ENCODE measurements at regions not wholly inside any gene's neighbourhood (a gene's known extent, or its start where the extent isn't known, plus 50 kb on each side); places are given as distances from the start of the nearest gene placed in this dataset.

DNA sequence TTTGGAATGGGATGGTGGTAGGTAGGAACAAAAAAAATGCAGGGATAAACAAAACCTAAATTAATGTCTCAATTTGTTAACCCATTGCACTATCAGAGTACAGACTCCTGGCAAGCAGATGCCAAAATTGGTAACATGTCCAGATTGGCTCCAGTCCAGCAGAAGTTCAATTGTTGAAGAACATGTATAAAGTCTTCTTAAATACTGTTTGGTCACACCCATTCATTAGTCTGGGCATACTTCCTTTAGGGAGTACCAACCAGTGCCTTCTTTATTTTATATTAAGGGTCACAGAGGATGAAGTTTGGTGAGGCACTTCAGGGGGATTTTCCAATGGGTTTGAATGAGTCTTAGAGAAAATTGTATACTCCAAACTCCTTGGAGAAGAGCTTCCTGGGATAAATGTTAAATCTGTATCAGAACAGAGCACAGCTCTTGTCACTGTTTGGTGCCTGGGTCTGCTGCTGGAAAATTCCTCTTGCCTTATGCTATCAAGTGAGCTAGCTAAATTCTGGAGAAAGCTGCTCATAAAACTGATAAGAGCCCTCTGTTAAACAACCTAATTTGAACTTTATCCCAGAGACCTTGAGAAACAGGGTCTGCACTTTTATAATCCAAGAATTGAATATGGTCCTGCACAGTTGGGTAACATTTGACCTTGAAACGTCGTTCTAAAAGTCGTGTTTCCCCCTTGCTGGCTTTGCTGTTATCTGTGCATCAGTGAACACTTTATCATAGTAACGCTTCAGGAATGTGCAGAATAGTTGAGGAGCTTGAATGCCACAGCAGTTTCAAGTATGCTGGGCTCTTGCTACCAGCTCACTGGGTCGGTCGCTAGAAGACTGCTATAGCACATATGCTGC, 334.1 kb upstream of the CITED2 start:
- no peaks in the 10 kb centered on the region for H3K4me1 ChIP-seq (ENCODE audit: control insufficient read depth, low read depth, low read length)
- no peaks in the 10 kb centered on the region for H3K79me2 ChIP-seq (ENCODE audit: control insufficient read depth, insufficient read depth, low read length)
- H4K8ac ChIP-seq (ENCODE audit: low read depth, low read length), result no peak overlapping the region
- H4K5ac ChIP-seq (ENCODE audit: low read length), result no peak overlapping the region
- DNase-seq, result peak; percentile 29
- no peak overlapping the region for H3K9ac ChIP-seq (ENCODE audit: low read length)
- no peak overlapping the region for H2AK5ac ChIP-seq (ENCODE audit: low read length)
- no peak overlapping the region for H3K4me2 ChIP-seq (ENCODE audit: low read length)
- H3K18ac ChIP-seq (ENCODE audit: low read length), result peak overlapping the region; percentile 60
- no peak overlapping the region for H3K4me3 ChIP-seq (ENCODE audit: low read length)
- H3K79me1 ChIP-seq (ENCODE audit: low read length), result no peaks in the 10 kb centered on the region
- H3K27me3 ChIP-seq (ENCODE audit: insufficient read depth, low read length, poor library complexity), result no peaks in the 10 kb centered on the region
- H3K36me3 ChIP-seq (ENCODE audit: control insufficient read depth, insufficient read depth, low read length), result no peaks in the 10 kb centered on the region
- H3K4ac ChIP-seq (ENCODE audit: low read depth, low read length), result no peak overlapping the region
- H3K27ac ChIP-seq (ENCODE audit: low read depth, low read length), result no peak overlapping the region
- no CpG with 5 or more reads among the region's 6 CpGs for WGBS (ENCODE audit: extremely low coverage, insufficient coverage, low lambda C conversion rate)
- no peak overlapping the region for H2BK15ac ChIP-seq (replicated peaks; ENCODE audit: low read depth)
- H2BK120ac ChIP-seq (ENCODE audit: low read depth, low read length), result no peak overlapping the region
- H3K23ac ChIP-seq (ENCODE audit: low read length), result no peak overlapping the region
- H2BK5ac ChIP-seq (ENCODE audit: low read length), result no peak overlapping the region
- H3K56ac ChIP-seq (ENCODE audit: low read length), result no peak overlapping the region

DNA sequence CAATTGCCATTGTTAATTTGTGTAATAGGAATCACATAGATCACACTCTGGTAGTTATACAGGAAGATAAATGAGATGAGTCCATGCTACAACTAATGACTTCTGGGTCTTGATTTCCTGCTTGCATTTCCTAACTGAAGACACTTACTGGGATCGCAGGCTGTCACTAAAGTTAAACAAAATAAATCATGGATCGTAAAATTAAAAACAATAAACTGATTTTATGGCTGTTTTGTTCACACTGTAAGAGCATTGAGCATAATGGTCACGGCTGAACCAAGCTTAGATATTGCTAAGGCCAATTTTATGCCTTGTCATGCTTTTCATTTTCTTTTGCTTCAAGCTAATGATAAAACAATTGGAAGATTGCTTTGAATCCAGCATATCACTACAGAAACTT, 332.5 kb upstream of the CITED2 start:
- no peak overlapping the region for H3K4ac ChIP-seq (ENCODE audit: low read depth, low read length)
- H3K79me2 ChIP-seq (ENCODE audit: control insufficient read depth, insufficient read depth, low read length), result no peaks in the 10 kb centered on the region
- no peak overlapping the region for H3K4me3 ChIP-seq (ENCODE audit: low read length)
- no peak overlapping the region for H2AK5ac ChIP-seq (ENCODE audit: low read length)
- H3K79me1 ChIP-seq (ENCODE audit: low read length), result no peaks in the 10 kb centered on the region
- H3K56ac ChIP-seq (ENCODE audit: low read length), result no peak overlapping the region
- no peak overlapping the region for H2BK15ac ChIP-seq (replicated peaks; ENCODE audit: low read depth)
- no peak overlapping the region for H3K23ac ChIP-seq (ENCODE audit: low read length)
- no peaks in the 10 kb centered on the region for H3K36me3 ChIP-seq (ENCODE audit: control insufficient read depth, insufficient read depth, low read length)
- H4K5ac ChIP-seq (ENCODE audit: low read length), result no peak overlapping the region
- no peak overlapping the region for H3K18ac ChIP-seq (ENCODE audit: low read length)
- H2BK120ac ChIP-seq (ENCODE audit: low read depth, low read length), result no peak overlapping the region
- no peak overlapping the region for H2BK5ac ChIP-seq (ENCODE audit: low read length)
- H4K8ac ChIP-seq (ENCODE audit: low read depth, low read length), result no peak overlapping the region
- H3K27me3 ChIP-seq (ENCODE audit: insufficient read depth, low read length, poor library complexity), result no peaks in the 10 kb centered on the region
- no peak overlapping the region for H3K4me2 ChIP-seq (ENCODE audit: low read length)
- H3K4me1 ChIP-seq (ENCODE audit: control insufficient read depth, low read depth, low read length), result no peaks in the 10 kb centered on the region
- no peak overlapping the region for H3K9ac ChIP-seq (ENCODE audit: low read length)
- WGBS (ENCODE audit: extremely low coverage, insufficient coverage, low lambda C conversion rate), result no CpG with 5 or more reads among the region's 3 CpGs
- no peak for DNase-seq
- no peak overlapping the region for H3K27ac ChIP-seq (ENCODE audit: low read depth, low read length)

DNA sequence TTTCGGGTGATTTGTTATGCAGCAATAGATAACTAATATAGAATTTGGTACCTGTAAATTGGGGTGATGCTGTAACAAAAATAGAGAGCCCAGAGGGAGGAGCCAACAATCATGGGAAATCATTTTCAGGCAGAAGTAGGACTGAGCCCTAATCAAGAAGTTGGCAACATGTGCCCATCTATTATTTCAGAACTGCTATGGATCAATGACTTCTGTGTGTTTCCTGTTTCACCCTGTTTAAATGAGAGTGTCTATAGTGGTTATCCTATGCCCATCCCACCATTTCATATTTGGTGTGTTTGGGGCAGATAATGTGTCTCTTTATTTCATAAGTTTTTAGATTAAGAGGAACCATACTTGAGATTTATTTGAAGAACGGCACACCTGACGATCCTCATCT, 330.8 kb upstream of the CITED2 start:
- no peak overlapping the region for H3K9ac ChIP-seq (ENCODE audit: low read length)
- no peak overlapping the region for H2BK15ac ChIP-seq (replicated peaks; ENCODE audit: low read depth)
- no peak overlapping the region for H4K5ac ChIP-seq (ENCODE audit: low read length)
- DNase-seq, result no peak
- H3K4me1 ChIP-seq (ENCODE audit: control insufficient read depth, low read depth, low read length), result no peaks in the 10 kb centered on the region
- WGBS (ENCODE audit: extremely low coverage, insufficient coverage, low lambda C conversion rate), result no CpG with 5 or more reads among the region's 3 CpGs
- no peak overlapping the region for H3K23ac ChIP-seq (ENCODE audit: low read length)
- H2AK5ac ChIP-seq (ENCODE audit: low read length), result no peak overlapping the region
- H3K27ac ChIP-seq (ENCODE audit: low read depth, low read length), result no peak overlapping the region
- no peaks in the 10 kb centered on the region for H3K36me3 ChIP-seq (ENCODE audit: control insufficient read depth, insufficient read depth, low read length)
- no peak overlapping the region for H3K4me3 ChIP-seq (ENCODE audit: low read length)
- no peak overlapping the region for H2BK120ac ChIP-seq (ENCODE audit: low read depth, low read length)
- H3K79me1 ChIP-seq (ENCODE audit: low read length), result no peaks in the 10 kb centered on the region
- H3K4me2 ChIP-seq (ENCODE audit: low read length), result no peak overlapping the region
- H3K56ac ChIP-seq (ENCODE audit: low read length), result no peak overlapping the region
- H2BK5ac ChIP-seq (ENCODE audit: low read length), result no peak overlapping the region
- H3K18ac ChIP-seq (ENCODE audit: low read length), result no peak overlapping the region
- H4K8ac ChIP-seq (ENCODE audit: low read depth, low read length), result no peak overlapping the region
- H3K27me3 ChIP-seq (ENCODE audit: insufficient read depth, low read length, poor library complexity), result no peaks in the 10 kb centered on the region
- H3K4ac ChIP-seq (ENCODE audit: low read depth, low read length), result no peak overlapping the region
- no peaks in the 10 kb centered on the region for H3K79me2 ChIP-seq (ENCODE audit: control insufficient read depth, insufficient read depth, low read length)

- no peak overlapping the region for H2BK5ac ChIP-seq (ENCODE audit: low read length)
- no peak overlapping the region for H4K8ac ChIP-seq (ENCODE audit: low read depth, low read length)
- no peak overlapping the region for H3K56ac ChIP-seq (ENCODE audit: low read length)
- H3K9ac ChIP-seq (ENCODE audit: low read length), result no peak overlapping the region
- no peak for DNase-seq
- WGBS (ENCODE audit: extremely low coverage, insufficient coverage, low lambda C conversion rate), result no CpG with 5 or more reads among the region's 1 CpG
- H3K4me1 ChIP-seq (ENCODE audit: control insufficient read depth, low read depth, low read length), result no peaks in the 10 kb centered on the region
- no peak overlapping the region for H4K5ac ChIP-seq (ENCODE audit: low read length)
- no peaks in the 10 kb centered on the region for H3K79me2 ChIP-seq (ENCODE audit: control insufficient read depth, insufficient read depth, low read length)
- no peak overlapping the region for H2AK5ac ChIP-seq (ENCODE audit: low read length)
- H3K4ac ChIP-seq (ENCODE audit: low read depth, low read length), result no peak overlapping the region
- H3K18ac ChIP-seq (ENCODE audit: low read length), result no peak overlapping the region
- no peak overlapping the region for H2BK15ac ChIP-seq (replicated peaks; ENCODE audit: low read depth)
- H3K27me3 ChIP-seq (ENCODE audit: insufficient read depth, low read length, poor library complexity), result no peaks in the 10 kb centered on the region
- H3K36me3 ChIP-seq (ENCODE audit: control insufficient read depth, insufficient read depth, low read length), result no peaks in the 10 kb centered on the region
- H3K23ac ChIP-seq (ENCODE audit: low read length), result no peak overlapping the region
- no peak overlapping the region for H3K27ac ChIP-seq (ENCODE audit: low read depth, low read length)
- no peak overlapping the region for H3K4me3 ChIP-seq (ENCODE audit: low read length)
- no peaks in the 10 kb centered on the region for H3K79me1 ChIP-seq (ENCODE audit: low read length)
- H3K4me2 ChIP-seq (ENCODE audit: low read length), result no peak overlapping the region
- H2BK120ac ChIP-seq (ENCODE audit: low read depth, low read length), result no peak overlapping the region
Observed at GRCh38 chr6:139703780-139704179, 329.3 kb upstream of the CITED2 start.

DNA sequence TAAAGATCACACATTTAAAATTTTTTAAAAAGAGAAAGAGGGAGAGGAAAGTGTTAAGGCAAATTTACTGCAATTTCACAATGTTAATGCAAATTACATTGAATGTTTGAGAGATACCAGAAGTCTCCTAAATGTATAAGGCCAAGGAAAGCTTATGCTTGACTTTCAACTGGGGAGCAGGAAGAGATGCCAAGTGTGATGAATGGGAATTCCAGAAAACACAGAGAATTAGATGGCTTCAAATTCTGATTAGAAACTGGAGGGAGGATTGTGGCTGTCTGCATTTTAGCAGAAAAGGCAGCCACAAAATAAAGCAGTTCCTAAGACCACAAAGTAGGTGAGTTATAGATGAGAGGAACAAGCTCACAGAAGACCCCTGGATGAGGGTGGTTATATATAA, 328.3 kb upstream of the CITED2 start:
- Histone ChIP-seq H3K4me2 (ENCODE audit: low read length) (no peak overlapping the region), H3K4ac (ENCODE audit: low read depth, low read length) (no peak overlapping the region)

DNA sequence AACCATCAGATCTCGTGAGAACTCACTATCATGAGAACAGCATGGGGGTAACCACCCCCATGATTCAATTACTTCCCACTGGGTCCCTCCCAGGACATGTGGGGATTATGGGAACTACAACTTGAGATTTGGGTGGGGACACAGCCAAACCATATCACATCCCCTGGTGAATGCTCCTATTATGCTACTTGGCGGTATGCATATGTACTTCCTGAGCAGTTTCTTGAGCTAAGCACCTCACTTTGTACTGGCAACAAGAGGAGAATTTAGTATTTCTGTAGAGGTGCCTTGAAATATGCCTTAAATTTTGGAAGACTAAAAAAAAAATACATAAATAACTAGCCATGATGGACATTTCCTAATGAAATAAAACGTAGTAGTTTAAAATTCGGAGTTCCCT, 327.2 kb upstream of the CITED2 start:
- H3K9ac ChIP-seq (ENCODE audit: low read length), result no peak overlapping the region
- no peaks in the 10 kb centered on the region for H3K36me3 ChIP-seq (ENCODE audit: control insufficient read depth, insufficient read depth, low read length)
- no peak overlapping the region for H2AK5ac ChIP-seq (ENCODE audit: low read length)
- H3K79me1 ChIP-seq (ENCODE audit: low read length), result no peaks in the 10 kb centered on the region
- DNase-seq, result no peak
- no peak overlapping the region for H3K23ac ChIP-seq (ENCODE audit: low read length)
- H3K79me2 ChIP-seq (ENCODE audit: control insufficient read depth, insufficient read depth, low read length), result no peaks in the 10 kb centered on the region
- no peaks in the 10 kb centered on the region for H3K27me3 ChIP-seq (ENCODE audit: insufficient read depth, low read length, poor library complexity)
- no peak overlapping the region for H2BK15ac ChIP-seq (replicated peaks; ENCODE audit: low read depth)
- no peak overlapping the region for H3K4me3 ChIP-seq (ENCODE audit: low read length)
- WGBS (ENCODE audit: extremely low coverage, insufficient coverage, low lambda C conversion rate), result no CpG with 5 or more reads among the region's 4 CpGs
- no peak overlapping the region for H2BK5ac ChIP-seq (ENCODE audit: low read length)
- no peak overlapping the region for H3K4me2 ChIP-seq (ENCODE audit: low read length)
- H3K27ac ChIP-seq (ENCODE audit: low read depth, low read length), result no peak overlapping the region
- H4K5ac ChIP-seq (ENCODE audit: low read length), result no peak overlapping the region
- H3K18ac ChIP-seq (ENCODE audit: low read length), result no peak overlapping the region
- no peaks in the 10 kb centered on the region for H3K4me1 ChIP-seq (ENCODE audit: control insufficient read depth, low read depth, low read length)
- H2BK120ac ChIP-seq (ENCODE audit: low read depth, low read length), result no peak overlapping the region
- H3K4ac ChIP-seq (ENCODE audit: low read depth, low read length), result no peak overlapping the region
- no peak overlapping the region for H4K8ac ChIP-seq (ENCODE audit: low read depth, low read length)
- H3K56ac ChIP-seq (ENCODE audit: low read length), result no peak overlapping the region

More for the DNA sequence above, 328.3 kb upstream of the CITED2 start:
- Histone ChIP-seq H3K27ac (ENCODE audit: low read depth, low read length) (no peak overlapping the region), H3K23ac (ENCODE audit: low read length) (no peak overlapping the region), H2BK120ac (ENCODE audit: low read depth, low read length) (no peak overlapping the region), H3K79me2 (ENCODE audit: control insufficient read depth, insufficient read depth, low read length) (no peaks in the 10 kb centered on the region), H2BK5ac (ENCODE audit: low read length) (no peak overlapping the region), H2AK5ac (ENCODE audit: low read length) (no peak overlapping the region), H3K9ac (ENCODE audit: low read length) (no peak overlapping the region), H3K27me3 (ENCODE audit: insufficient read depth, low read length, poor library complexity) (no peaks in the 10 kb centered on the region), H3K36me3 (ENCODE audit: control insufficient read depth, insufficient read depth, low read length) (no peaks in the 10 kb centered on the region), H4K5ac (ENCODE audit: low read length) (no peak overlapping the region), H3K18ac (ENCODE audit: low read length) (no peak overlapping the region), H2BK15ac (replicated peaks; ENCODE audit: low read depth) (no peak overlapping the region), H3K79me1 (ENCODE audit: low read length) (no peaks in the 10 kb centered on the region), H3K56ac (ENCODE audit: low read length) (no peak overlapping the region), H4K8ac (ENCODE audit: low read depth, low read length) (no peak overlapping the region), H3K4me1 (ENCODE audit: control insufficient read depth, low read depth, low read length) (no peaks in the 10 kb centered on the region), H3K4me3 (ENCODE audit: low read length) (no peak overlapping the region)
- DNase-seq, result no peak

All from mesendoderm (in vitro differentiated cells).